Ammon's horn (tissue), 1 donor: ENCODE measurements at regions not wholly inside any gene's neighbourhood (a gene's known extent, or its start where the extent isn't known, plus 50 kb on each side); places are given as distances from the start of the nearest gene placed in this dataset.

Experiments used
- DNase-seq: peaks from one replicate; pipeline ENCODE4 v3.0.0-alpha.2; 2016; ENCODE audit warnings: low spot score

- DNase-seq, result no peak
Observed at GRCh38 chr15:62986948-62987347, 55.6 kb upstream of the TPM1 start.

DNA sequence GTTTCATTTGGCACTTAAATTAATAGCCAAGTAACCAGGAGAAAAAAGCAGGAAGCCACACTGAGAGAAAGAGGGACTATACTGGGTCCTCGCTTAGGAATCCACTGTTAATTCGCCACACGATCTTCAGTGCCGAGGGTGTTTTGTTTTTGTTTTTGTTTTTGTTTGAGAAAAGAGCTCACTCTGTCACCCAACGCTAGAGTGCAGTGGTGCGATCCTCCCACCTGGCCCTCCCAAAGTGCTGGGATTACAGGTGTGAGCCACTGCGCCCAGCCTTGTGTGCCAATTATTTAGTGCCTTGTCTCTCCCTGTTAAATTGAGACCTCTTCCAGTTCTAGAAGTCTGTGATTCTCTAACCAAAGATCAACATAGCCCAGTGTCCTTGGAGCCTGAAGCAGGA lies 53.8 kb upstream of the TPM1 start:
- no peak for DNase-seq

DNA sequence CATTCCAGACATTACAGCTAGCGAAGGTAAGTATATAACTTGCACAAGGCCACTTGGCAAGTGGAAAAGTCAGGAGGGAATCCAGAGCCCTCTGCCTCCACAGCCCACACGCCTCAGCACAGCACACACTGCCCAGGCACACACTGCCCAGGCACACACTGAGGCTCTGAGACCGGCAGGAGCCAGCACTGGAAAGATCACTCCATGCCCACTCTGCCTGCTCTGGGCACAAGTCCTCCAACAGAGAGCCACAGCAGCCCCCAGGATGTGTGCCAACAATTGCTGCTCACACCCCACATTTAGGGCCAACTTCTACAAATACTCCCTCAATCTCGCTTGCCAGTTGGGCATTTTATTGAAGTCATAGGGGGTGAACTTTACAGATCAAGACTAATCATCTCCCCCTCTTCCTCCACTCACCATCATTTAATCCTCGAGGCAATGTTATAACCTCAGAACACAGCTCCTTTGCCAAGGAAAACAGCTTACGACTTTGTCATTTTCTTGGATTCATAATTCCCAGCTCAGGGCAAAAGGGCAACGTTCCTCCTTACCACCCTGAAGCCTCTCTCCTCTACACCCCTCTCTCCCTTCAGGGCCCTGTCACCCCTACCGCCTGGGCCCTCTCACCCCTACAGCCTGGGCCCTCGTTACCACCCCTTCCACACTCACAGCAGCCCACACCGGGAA lies 53.0 kb upstream of the TPM1 start:
- DNase-seq, result no peak

- no peak for DNase-seq
Observed at GRCh38 chr15:62991698-62992097, 50.8 kb upstream of the TPM1 start.

DNA sequence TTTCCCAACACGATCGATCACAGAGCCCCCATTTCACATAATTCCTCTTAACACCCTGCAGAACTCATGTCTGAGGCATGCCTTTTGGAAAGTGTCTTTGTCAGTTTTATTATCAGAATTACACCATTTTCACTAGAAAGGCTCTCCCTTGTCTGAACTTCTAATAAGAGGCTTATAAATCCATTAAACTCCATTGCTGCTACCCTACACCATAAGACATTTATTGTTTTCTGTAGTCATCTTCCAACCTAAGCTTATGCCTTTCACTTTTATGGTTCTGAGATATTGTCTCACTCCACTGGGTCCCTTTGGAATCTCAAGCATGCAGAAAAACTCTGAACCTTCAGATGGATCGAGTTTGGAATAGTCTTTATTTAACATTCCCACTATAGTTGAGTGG lies 50.2 kb upstream of the TPM1 start:
- DNase-seq, result no peak
